ENCODE measurements at regions not wholly inside any gene's neighbourhood (a gene's known extent, or its start where the extent isn't known, plus 50 kb on each side); places are given as distances from the start of the nearest gene placed in this dataset.

DNA sequence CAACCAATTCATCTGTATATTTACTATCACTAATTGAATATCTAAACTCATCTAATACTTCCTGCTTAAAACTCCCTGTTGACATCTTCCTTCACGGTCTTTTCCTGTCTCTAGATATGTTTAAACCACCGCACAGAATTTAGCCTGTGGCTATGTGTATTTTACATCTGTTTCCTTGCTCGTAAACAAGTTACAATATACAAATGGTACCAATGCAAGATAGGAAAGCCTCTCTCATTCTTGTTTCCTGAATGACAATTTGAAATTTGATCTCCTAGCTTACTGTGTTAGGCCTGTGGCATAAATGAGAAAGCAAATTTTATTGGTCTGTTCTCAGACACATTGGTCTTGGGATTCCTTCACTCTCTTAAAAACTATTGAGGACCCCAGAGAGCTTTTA is 89.7 kb upstream of the PCDH7 start:
- TF ChIP-seq, protein P1, sequence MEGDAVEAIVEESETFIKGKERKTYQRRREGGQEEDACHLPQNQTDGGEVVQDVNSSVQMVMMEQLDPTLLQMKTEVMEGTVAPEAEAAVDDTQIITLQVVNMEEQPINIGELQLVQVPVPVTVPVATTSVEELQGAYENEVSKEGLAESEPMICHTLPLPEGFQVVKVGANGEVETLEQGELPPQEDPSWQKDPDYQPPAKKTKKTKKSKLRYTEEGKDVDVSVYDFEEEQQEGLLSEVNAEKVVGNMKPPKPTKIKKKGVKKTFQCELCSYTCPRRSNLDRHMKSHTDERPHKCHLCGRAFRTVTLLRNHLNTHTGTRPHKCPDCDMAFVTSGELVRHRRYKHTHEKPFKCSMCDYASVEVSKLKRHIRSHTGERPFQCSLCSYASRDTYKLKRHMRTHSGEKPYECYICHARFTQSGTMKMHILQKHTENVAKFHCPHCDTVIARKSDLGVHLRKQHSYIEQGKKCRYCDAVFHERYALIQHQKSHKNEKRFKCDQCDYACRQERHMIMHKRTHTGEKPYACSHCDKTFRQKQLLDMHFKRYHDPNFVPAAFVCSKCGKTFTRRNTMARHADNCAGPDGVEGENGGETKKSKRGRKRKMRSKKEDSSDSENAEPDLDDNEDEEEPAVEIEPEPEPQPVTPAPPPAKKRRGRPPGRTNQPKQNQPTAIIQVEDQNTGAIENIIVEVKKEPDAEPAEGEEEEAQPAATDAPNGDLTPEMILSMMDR (IDR thresholded peaks at IDR 0.05): no peak
- TF ChIP-seq EP300 (IDR thresholded peaks at IDR 0.05): no peak
- no peak for TF ChIP-seq POLR2A (IDR thresholded peaks at IDR 0.05)

Measured in tibial nerve (tissue), 4 donors.